Activated naive CD4-positive, alpha-beta T cell treated with anti-CD3 and anti-CD28 coated beads, Interleukin-2, amount 10 ng/mL, durations not matched to agents 7 days and 5 days (primary cell): ENCODE measurements at regions not wholly inside any gene's neighbourhood (a gene's known extent, or its start where the extent isn't known, plus 50 kb on each side); places are given as distances from the start of the nearest gene placed in this dataset.

Source experiments
- CTCF ChIA-PET: fragments of 350-600 bp; sonication (Branson Sonifier 250); formaldehyde crosslinking; loops from one replicate; lab custom pipeline; 2021; ENCODE audit warnings: antibody characterized with exemption; lab: Charles Lee
- DNase-seq: peaks from one replicate; pipeline ENCODE4 v3.0.0-alpha.2; 2020
- H3K27ac Mint-ChIP-seq: one replicate; pipeline ENCODE4 v1.8.0; 2021; ENCODE audit warnings: mild to moderate bottlenecking, moderate library complexity, mixed read lengths
- H3K27me3 Mint-ChIP-seq: one replicate; pipeline ENCODE4 v1.8.0; 2021; ENCODE audit warnings: mild to moderate bottlenecking, mixed read lengths
- H3K36me3 Mint-ChIP-seq: one replicate; pipeline ENCODE4 v1.8.0; 2021; ENCODE audit warnings: mixed read lengths
- H3K4me1 Mint-ChIP-seq: one replicate; pipeline ENCODE4 v1.8.0; 2021; ENCODE audit warnings: mixed read lengths
- H3K4me3 Mint-ChIP-seq: one replicate; pipeline ENCODE4 v1.8.0; 2021; ENCODE audit warnings: mild to moderate bottlenecking, moderate library complexity, mixed read lengths
- H3K9me3 Mint-ChIP-seq: one replicate; pipeline ENCODE4 v1.8.0; 2021; ENCODE audit warnings: mixed read lengths

- H3K27me3 Mint-ChIP-seq = no peaks in the 10 kb centered on the region
- no peaks in the 10 kb centered on the region for H3K9me3 Mint-ChIP-seq
- CTCF ChIA-PET = no interaction called here
- H3K4me3 Mint-ChIP-seq = no peak overlapping the region
- H3K36me3 Mint-ChIP-seq = no peaks in the 10 kb centered on the region
- no peak overlapping the region for H3K27ac Mint-ChIP-seq
- no peak for DNase-seq
- no peaks in the 10 kb centered on the region for H3K4me1 Mint-ChIP-seq
Observed at GRCh38 chr16:55179852-55180585, 144.0 kb upstream of the IRX6 start.

GRCh38 chr16:55184052-55184451 is 140.0 kb upstream of the IRX6 start:
- Mint-ChIP-seq H3K9me3 (no peaks in the 10 kb centered on the region), H3K4me1 (no peaks in the 10 kb centered on the region), H3K4me3 (no peak overlapping the region), H3K27ac (no peak overlapping the region), H3K27me3 (no peaks in the 10 kb centered on the region), H3K36me3 (no peaks in the 10 kb centered on the region)
- DNase-seq = no peak
- CTCF ChIA-PET = no interaction called here

GRCh38 chr16:55184619-55185018 is 139.4 kb upstream of the IRX6 start:
- Mint-ChIP-seq H3K36me3 (no peaks in the 10 kb centered on the region), H3K27ac (no peak overlapping the region), H3K9me3 (no peaks in the 10 kb centered on the region), H3K4me3 (no peak overlapping the region), H3K27me3 (no peaks in the 10 kb centered on the region), H3K4me1 (no peaks in the 10 kb centered on the region)
- DNase-seq = no peak
- CTCF ChIA-PET = no interaction called here

GRCh38 chr16:55189224-55189623 is 134.8 kb upstream of the IRX6 start:
- no peak overlapping the region for H3K27ac Mint-ChIP-seq
- no peak overlapping the region for H3K4me3 Mint-ChIP-seq
- no peaks in the 10 kb centered on the region for H3K36me3 Mint-ChIP-seq
- H3K27me3 Mint-ChIP-seq = peaks cover 4% of the 10 kb centered on the region
- H3K4me1 Mint-ChIP-seq = no peaks in the 10 kb centered on the region
- no peaks in the 10 kb centered on the region for H3K9me3 Mint-ChIP-seq
- CTCF ChIA-PET = no interaction called here
- DNase-seq = no peak

- peaks cover 4% of the 10 kb centered on the region for H3K27me3 Mint-ChIP-seq
- H3K4me1 Mint-ChIP-seq = no peaks in the 10 kb centered on the region
- H3K9me3 Mint-ChIP-seq = no peaks in the 10 kb centered on the region
- CTCF ChIA-PET = no interaction called here
- H3K27ac Mint-ChIP-seq = no peak overlapping the region
- H3K36me3 Mint-ChIP-seq = no peaks in the 10 kb centered on the region
- H3K4me3 Mint-ChIP-seq = no peak overlapping the region
- DNase-seq = no peak
Observed at GRCh38 chr16:55189682-55190636, 134.0 kb upstream of the IRX6 start.

- Mint-ChIP-seq H3K27me3 (peaks cover 4% of the 10 kb centered on the region), H3K36me3 (no peaks in the 10 kb centered on the region), H3K4me1 (no peaks in the 10 kb centered on the region), H3K9me3 (no peaks in the 10 kb centered on the region), H3K4me3 (no peak overlapping the region), H3K27ac (no peak overlapping the region)
- CTCF ChIA-PET = no interaction called here
- DNase-seq = no peak
Observed at GRCh38 chr16:55192734-55193133, 131.3 kb upstream of the IRX6 start.

- no peak overlapping the region for H3K27ac Mint-ChIP-seq
- CTCF ChIA-PET = no interaction called here
- H3K9me3 Mint-ChIP-seq = no peaks in the 10 kb centered on the region
- DNase-seq = no peak
- H3K4me3 Mint-ChIP-seq = no peak overlapping the region
- no peaks in the 10 kb centered on the region for H3K36me3 Mint-ChIP-seq
- no peaks in the 10 kb centered on the region for H3K27me3 Mint-ChIP-seq
- H3K4me1 Mint-ChIP-seq = no peaks in the 10 kb centered on the region
Observed at GRCh38 chr16:55203570-55203969, 120.4 kb upstream of the IRX6 start.

- Mint-ChIP-seq H3K27me3 (no peaks in the 10 kb centered on the region), H3K9me3 (no peaks in the 10 kb centered on the region), H3K4me3 (no peak overlapping the region), H3K36me3 (no peaks in the 10 kb centered on the region), H3K27ac (no peak overlapping the region), H3K4me1 (no peaks in the 10 kb centered on the region)
- DNase-seq = no peak
- CTCF ChIA-PET = no interaction called here
Observed at GRCh38 chr16:55204069-55204468, 119.9 kb upstream of the IRX6 start.

GRCh38 chr16:55204923-55205322 is 119.1 kb upstream of the IRX6 start:
- no peak for DNase-seq
- Mint-ChIP-seq H3K9me3 (no peaks in the 10 kb centered on the region), H3K4me3 (no peak overlapping the region), H3K4me1 (no peaks in the 10 kb centered on the region), H3K27me3 (no peaks in the 10 kb centered on the region), H3K36me3 (no peaks in the 10 kb centered on the region), H3K27ac (no peak overlapping the region)
- CTCF ChIA-PET = no interaction called here

GRCh38 chr16:55207693-55208428 is 116.1 kb upstream of the IRX6 start:
- H3K27me3 Mint-ChIP-seq = no peaks in the 10 kb centered on the region
- no peaks in the 10 kb centered on the region for H3K9me3 Mint-ChIP-seq
- CTCF ChIA-PET = no interaction called here
- H3K4me1 Mint-ChIP-seq = no peaks in the 10 kb centered on the region
- DNase-seq = no peak
- H3K27ac Mint-ChIP-seq = no peak overlapping the region
- H3K36me3 Mint-ChIP-seq = no peaks in the 10 kb centered on the region
- no peak overlapping the region for H3K4me3 Mint-ChIP-seq

- CTCF ChIA-PET = no interaction called here
- Mint-ChIP-seq H3K27me3 (no peaks in the 10 kb centered on the region), H3K4me3 (no peak overlapping the region), H3K4me1 (no peaks in the 10 kb centered on the region), H3K36me3 (no peaks in the 10 kb centered on the region), H3K27ac (no peak overlapping the region), H3K9me3 (no peaks in the 10 kb centered on the region)
- DNase-seq = no peak
Observed at GRCh38 chr16:55209626-55210025, 114.4 kb upstream of the IRX6 start.

- Mint-ChIP-seq H3K9me3 (no peaks in the 10 kb centered on the region), H3K36me3 (no peaks in the 10 kb centered on the region), H3K4me3 (no peak overlapping the region), H3K27ac (no peak overlapping the region), H3K4me1 (no peaks in the 10 kb centered on the region), H3K27me3 (no peaks in the 10 kb centered on the region)
- CTCF ChIA-PET = no interaction called here
- no peak for DNase-seq
Observed at GRCh38 chr16:55212791-55213190, 111.2 kb upstream of the IRX6 start.

- Mint-ChIP-seq H3K4me1 (no peaks in the 10 kb centered on the region), H3K27ac (no peak overlapping the region), H3K27me3 (no peaks in the 10 kb centered on the region), H3K9me3 (no peaks in the 10 kb centered on the region), H3K4me3 (no peak overlapping the region), H3K36me3 (no peaks in the 10 kb centered on the region)
- no peak for DNase-seq
- CTCF ChIA-PET = no interaction called here
Observed at GRCh38 chr16:55214412-55214811, 109.6 kb upstream of the IRX6 start.

- Mint-ChIP-seq H3K4me1 (no peaks in the 10 kb centered on the region), H3K36me3 (no peaks in the 10 kb centered on the region), H3K27ac (no peak overlapping the region), H3K4me3 (no peak overlapping the region), H3K27me3 (no peaks in the 10 kb centered on the region), H3K9me3 (no peaks in the 10 kb centered on the region)
- DNase-seq = no peak
- CTCF ChIA-PET = no interaction called here
Observed at GRCh38 chr16:55214974-55215494, 109.0 kb upstream of the IRX6 start.
